ENCODE measurements at regions not wholly inside any gene's neighbourhood (a gene's known extent, or its start where the extent isn't known, plus 50 kb on each side); places are given as distances from the start of the nearest gene placed in this dataset.

GRCh38 chr3:124591699-124592098, 138.6 kb upstream of the UMPS start:
- no peak for DNase-seq (ENCODE audit: low spot score)
- in situ Hi-C loops (cut with MboI; ENCODE audit: low pct_unique_long_range_greater_than_20kb, low sequenced_read_pairs, unreplicated experiment) = no loop called here
- no peak for TF ChIP-seq CTCF (IDR thresholded peaks at IDR 0.05; ENCODE audit: extremely low read depth, insufficient read depth, missing control alignments)

- peak; percentile 23 for DNase-seq (ENCODE audit: low spot score)
- no peak for TF ChIP-seq CTCF (IDR thresholded peaks at IDR 0.05; ENCODE audit: extremely low read depth, insufficient read depth, missing control alignments)
- in situ Hi-C loops (cut with MboI; ENCODE audit: low pct_unique_long_range_greater_than_20kb, low sequenced_read_pairs, unreplicated experiment) = no loop called here
Measured at GRCh38 chr3:124592658-124593441, 137.4 kb upstream of the UMPS start.

GRCh38 chr3:124593442-124593829, 136.8 kb upstream of the UMPS start:
- TF ChIP-seq CTCF (IDR thresholded peaks at IDR 0.05; ENCODE audit: extremely low read depth, insufficient read depth, missing control alignments) = no peak
- in situ Hi-C loops (cut with MboI; ENCODE audit: low pct_unique_long_range_greater_than_20kb, low sequenced_read_pairs, unreplicated experiment) = no loop called here
- no peak for DNase-seq (ENCODE audit: low spot score)

- TF ChIP-seq CTCF (IDR thresholded peaks at IDR 0.05; ENCODE audit: extremely low read depth, insufficient read depth, missing control alignments) = no peak
- no peak for DNase-seq (ENCODE audit: low spot score)
Measured at GRCh38 chr3:124594581-124594980, 135.7 kb upstream of the UMPS start.

GRCh38 chr3:124597273-124597672, 133.0 kb upstream of the UMPS start:
- TF ChIP-seq CTCF (IDR thresholded peaks at IDR 0.05; ENCODE audit: extremely low read depth, insufficient read depth, missing control alignments) = no peak
- DNase-seq (ENCODE audit: low spot score) = no peak
- in situ Hi-C loops (cut with MboI; ENCODE audit: low pct_unique_long_range_greater_than_20kb, low sequenced_read_pairs, unreplicated experiment) = no loop called here

More at GRCh38 chr3:124594581-124594980, 135.7 kb upstream of the UMPS start:
- in situ Hi-C loops (cut with MboI; ENCODE audit: low pct_unique_long_range_greater_than_20kb, low sequenced_read_pairs, unreplicated experiment) = no loop called here

GRCh38 chr3:124597979-124598378, 132.3 kb upstream of the UMPS start:
- in situ Hi-C loops (cut with MboI; ENCODE audit: low pct_unique_long_range_greater_than_20kb, low sequenced_read_pairs, unreplicated experiment) = no loop called here
- DNase-seq (ENCODE audit: low spot score) = no peak
- TF ChIP-seq CTCF (IDR thresholded peaks at IDR 0.05; ENCODE audit: extremely low read depth, insufficient read depth, missing control alignments) = no peak
